ENCODE measurements at regions not wholly inside any gene's neighbourhood (a gene's known extent, or its start where the extent isn't known, plus 50 kb on each side); places are given as distances from the start of the nearest gene placed in this dataset.

- BruUV-seq (replicated peaks): no TSS peak
- no peaks in the 10 kb centered on the region for H3K79me2 ChIP-seq (ENCODE audit: insufficient read depth, low read depth, low read length)
- no peak for DNase-seq (ENCODE audit: low spot score)
- H3K4me3 ChIP-seq (ENCODE audit: low read depth, low read length, poor library complexity, severe bottlenecking): no peak overlapping the region
- POLR2A ChIA-PET: no interaction called here
- H3K9me2 ChIP-seq (ENCODE audit: insufficient read depth, low read length): no peaks in the 10 kb centered on the region
- no peaks in the 10 kb centered on the region for H4K20me1 ChIP-seq (ENCODE audit: insufficient read depth, low read length)
- no peaks in the 10 kb centered on the region for H3K36me3 ChIP-seq (ENCODE audit: insufficient read depth, low read length)
- no peaks in the 10 kb centered on the region for H3K4me1 ChIP-seq (ENCODE audit: insufficient read depth, low read length, poor library complexity, severe bottlenecking)
- H3K4me2 ChIP-seq (ENCODE audit: low read length): no peak overlapping the region
- CTCF ChIA-PET (ENCODE audit: unreplicated experiment): no interaction called here
- no peak for TF ChIP-seq EZH2phosphoT487 (IDR thresholded peaks at IDR 0.05; ENCODE audit: borderline replicate concordance, low read depth, low read length)
- TF ChIP-seq, protein P1, sequence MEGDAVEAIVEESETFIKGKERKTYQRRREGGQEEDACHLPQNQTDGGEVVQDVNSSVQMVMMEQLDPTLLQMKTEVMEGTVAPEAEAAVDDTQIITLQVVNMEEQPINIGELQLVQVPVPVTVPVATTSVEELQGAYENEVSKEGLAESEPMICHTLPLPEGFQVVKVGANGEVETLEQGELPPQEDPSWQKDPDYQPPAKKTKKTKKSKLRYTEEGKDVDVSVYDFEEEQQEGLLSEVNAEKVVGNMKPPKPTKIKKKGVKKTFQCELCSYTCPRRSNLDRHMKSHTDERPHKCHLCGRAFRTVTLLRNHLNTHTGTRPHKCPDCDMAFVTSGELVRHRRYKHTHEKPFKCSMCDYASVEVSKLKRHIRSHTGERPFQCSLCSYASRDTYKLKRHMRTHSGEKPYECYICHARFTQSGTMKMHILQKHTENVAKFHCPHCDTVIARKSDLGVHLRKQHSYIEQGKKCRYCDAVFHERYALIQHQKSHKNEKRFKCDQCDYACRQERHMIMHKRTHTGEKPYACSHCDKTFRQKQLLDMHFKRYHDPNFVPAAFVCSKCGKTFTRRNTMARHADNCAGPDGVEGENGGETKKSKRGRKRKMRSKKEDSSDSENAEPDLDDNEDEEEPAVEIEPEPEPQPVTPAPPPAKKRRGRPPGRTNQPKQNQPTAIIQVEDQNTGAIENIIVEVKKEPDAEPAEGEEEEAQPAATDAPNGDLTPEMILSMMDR (conservative IDR thresholded peaks at IDR 0.05; ENCODE audit: low read length): no peak
- intact Hi-C loops (cut with micrococcal nuclease; ENCODE audit: unreplicated experiment): no loop called here
- no peaks in the 10 kb centered on the region for H3K9me3 ChIP-seq (ENCODE audit: low read length)
- H2AFZ ChIP-seq (ENCODE audit: low read length): no peak overlapping the region
- H3K27ac ChIP-seq (ENCODE audit: low read depth, low read length, poor library complexity, severe bottlenecking): no peak overlapping the region
Observed at GRCh38 chr6:149182262-149182661, 135.2 kb upstream of the TAB2 start.

DNA sequence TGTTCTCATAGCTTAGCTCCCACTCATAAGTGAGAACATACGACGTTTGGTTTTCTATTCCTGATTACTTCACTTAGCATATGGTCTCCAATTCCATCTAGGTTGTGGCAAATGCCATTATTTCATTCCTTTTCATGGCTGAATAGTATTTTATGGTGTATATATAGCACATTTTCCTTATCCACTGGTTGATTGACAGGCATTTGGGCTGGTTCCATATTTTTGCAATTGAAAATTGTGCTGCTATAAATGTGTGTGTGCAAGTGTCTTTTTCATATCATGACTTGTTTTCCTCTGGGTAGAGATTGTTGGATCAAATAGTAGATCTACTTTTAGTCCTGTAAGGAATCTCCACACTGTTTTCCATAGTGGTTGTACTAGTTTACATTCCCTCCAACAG is 133.0 kb upstream of the TAB2 start:
- intact Hi-C loops (cut with micrococcal nuclease; ENCODE audit: unreplicated experiment): no loop called here
- ChIA-PET CTCF (ENCODE audit: unreplicated experiment) (no interaction called here), POLR2A (no interaction called here)
- Histone ChIP-seq H3K36me3 (ENCODE audit: insufficient read depth, low read length) (no peaks in the 10 kb centered on the region), H3K4me2 (ENCODE audit: low read length) (no peak overlapping the region), H3K79me2 (ENCODE audit: insufficient read depth, low read depth, low read length) (no peaks in the 10 kb centered on the region), H3K9me3 (ENCODE audit: low read length) (no peaks in the 10 kb centered on the region), H3K4me1 (ENCODE audit: insufficient read depth, low read length, poor library complexity, severe bottlenecking) (no peaks in the 10 kb centered on the region), H2AFZ (ENCODE audit: low read length) (no peak overlapping the region), H4K20me1 (ENCODE audit: insufficient read depth, low read length) (no peaks in the 10 kb centered on the region), H3K9me2 (ENCODE audit: insufficient read depth, low read length) (no peaks in the 10 kb centered on the region), H3K4me3 (ENCODE audit: low read depth, low read length, poor library complexity, severe bottlenecking) (no peak overlapping the region), H3K27ac (ENCODE audit: low read depth, low read length, poor library complexity, severe bottlenecking) (no peak overlapping the region)
- TF ChIP-seq EZH2phosphoT487 (IDR thresholded peaks at IDR 0.05; ENCODE audit: borderline replicate concordance, low read depth, low read length): no peak
- TF ChIP-seq, protein P1 (conservative IDR thresholded peaks at IDR 0.05; ENCODE audit: low read length): no peak
- DNase-seq (ENCODE audit: low spot score): no peak
- BruUV-seq (replicated peaks): no TSS peak

- Histone ChIP-seq H3K36me3 (ENCODE audit: insufficient read depth, low read length) (no peaks in the 10 kb centered on the region), H2AFZ (ENCODE audit: low read length) (no peak overlapping the region), H3K9me2 (ENCODE audit: insufficient read depth, low read length) (no peaks in the 10 kb centered on the region), H3K79me2 (ENCODE audit: insufficient read depth, low read depth, low read length) (no peaks in the 10 kb centered on the region), H3K9me3 (ENCODE audit: low read length) (no peaks in the 10 kb centered on the region), H4K20me1 (ENCODE audit: insufficient read depth, low read length) (no peaks in the 10 kb centered on the region), H3K4me1 (ENCODE audit: insufficient read depth, low read length, poor library complexity, severe bottlenecking) (no peaks in the 10 kb centered on the region), H3K4me2 (ENCODE audit: low read length) (no peak overlapping the region), H3K4me3 (ENCODE audit: low read depth, low read length, poor library complexity, severe bottlenecking) (no peak overlapping the region), H3K27ac (ENCODE audit: low read depth, low read length, poor library complexity, severe bottlenecking) (no peak overlapping the region)
- DNase-seq (ENCODE audit: low spot score): no peak
- TF ChIP-seq, protein P1 (conservative IDR thresholded peaks at IDR 0.05; ENCODE audit: low read length): no peak
- no peak for TF ChIP-seq EZH2phosphoT487 (IDR thresholded peaks at IDR 0.05; ENCODE audit: borderline replicate concordance, low read depth, low read length)
- BruUV-seq (replicated peaks): no TSS peak
- ChIA-PET POLR2A (no interaction called here), CTCF (ENCODE audit: unreplicated experiment) (no interaction called here)
- intact Hi-C loops (cut with micrococcal nuclease; ENCODE audit: unreplicated experiment): no loop called here
Observed at GRCh38 chr6:149185799-149186357, 131.6 kb upstream of the TAB2 start.

Data from OCI-LY7 (cell line).